Renal cortex interstitium (tissue), 11 donors: ENCODE measurements at regions not wholly inside any gene's neighbourhood (a gene's known extent, or its start where the extent isn't known, plus 50 kb on each side); places are given as distances from the start of the nearest gene placed in this dataset.
A peak's percentile ranks its signal among the peaks of the same experiment; 100 is the strongest.
"Not testable (repeated sequence)": the region's sequence is repeated elsewhere in the genome, so short reads cannot be mapped to it uniquely, and the experiment has no call there.

Source experiments
- DNase-seq, 11 donors: peaks; one replicate each; pipeline ENCODE4 v3.0.0-alpha.2; 2013; ENCODE audit warnings: low read depth in 9 of 11, low spot score in 4 of 11; ENCODE audit errors: extremely low read depth in 1 of 11

DNA sequence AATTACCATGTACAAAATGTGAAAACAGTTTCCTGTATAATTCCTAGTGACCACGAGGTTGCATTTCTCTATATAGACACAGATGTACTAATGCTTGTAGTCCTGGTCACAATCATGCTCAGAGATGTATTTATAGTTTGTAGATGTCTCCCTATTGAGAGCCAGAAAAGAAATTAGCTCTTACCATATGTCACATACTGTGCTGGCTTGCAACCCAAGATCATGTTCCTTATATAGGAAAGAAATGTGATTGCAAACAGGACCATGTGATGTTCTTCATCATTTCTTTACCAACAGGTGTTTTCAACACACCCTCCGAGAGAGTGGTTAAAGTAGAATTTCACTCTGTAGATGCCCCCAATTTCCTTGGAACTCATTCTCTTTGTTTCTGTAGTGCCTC is 369.4 kb downstream of the CBLN4 start:
- DNase-seq: no peak

DNA sequence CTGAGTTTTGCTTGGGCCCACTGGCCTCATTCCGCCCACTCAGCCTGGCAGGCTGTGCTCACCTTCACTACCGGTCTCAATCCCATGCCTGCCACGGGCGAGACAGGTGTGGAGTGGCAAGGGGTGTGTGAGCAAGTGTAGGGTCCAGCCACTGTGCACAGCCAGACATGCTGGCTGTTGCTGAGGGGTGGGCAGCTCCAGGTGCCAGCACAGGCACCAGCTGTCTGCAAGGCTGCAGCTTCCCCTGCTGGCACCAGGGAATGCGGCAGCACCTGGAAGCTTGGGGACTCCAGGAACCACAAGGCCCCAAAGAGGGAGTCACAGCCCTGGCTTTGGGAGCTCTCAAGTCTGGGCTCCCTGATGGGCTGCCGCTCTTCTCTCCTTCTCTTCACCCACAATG is 372.7 kb downstream of the CBLN4 start:
- DNase-seq: no peak

DNA sequence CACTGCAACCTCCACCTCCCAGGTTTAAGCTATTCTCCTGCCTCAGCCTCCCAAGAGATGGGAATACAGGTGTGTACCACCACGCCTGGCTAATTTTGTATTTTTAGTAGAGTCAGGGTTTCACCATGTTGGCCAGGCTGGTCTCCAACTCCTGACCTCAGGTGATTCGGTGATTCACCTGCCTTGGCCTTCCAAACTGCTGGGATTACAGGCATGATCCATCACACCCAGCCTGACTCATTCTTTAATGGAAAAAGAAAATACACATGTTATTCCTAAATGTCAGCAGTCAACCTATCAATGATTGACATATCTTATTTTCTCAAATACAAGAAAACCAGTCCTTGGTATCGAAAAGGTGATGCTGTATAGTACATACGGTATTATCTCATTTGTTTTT is 376.2 kb downstream of the CBLN4 start:
- DNase-seq: not testable (repeated sequence)

DNA sequence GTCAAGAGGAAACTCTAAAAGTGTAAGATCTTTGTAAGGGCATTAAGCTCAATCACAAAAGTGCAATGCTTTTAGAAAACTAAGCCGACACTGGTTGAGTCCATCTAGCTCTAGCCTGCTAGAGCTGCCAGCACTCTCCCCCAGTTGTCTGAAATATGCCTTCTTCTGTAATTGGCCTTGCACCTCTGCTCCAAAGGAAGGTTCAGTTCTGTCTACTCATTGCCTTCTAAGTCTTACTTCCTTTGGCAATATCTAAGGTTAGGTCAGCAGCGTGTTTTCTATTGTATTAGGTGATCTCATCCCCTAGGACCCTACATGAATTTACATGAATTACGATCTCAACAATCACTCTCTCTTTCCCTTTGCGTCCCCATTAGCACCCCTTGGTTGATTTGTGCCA is 378.6 kb downstream of the CBLN4 start:
- DNase-seq: no peak

DNA sequence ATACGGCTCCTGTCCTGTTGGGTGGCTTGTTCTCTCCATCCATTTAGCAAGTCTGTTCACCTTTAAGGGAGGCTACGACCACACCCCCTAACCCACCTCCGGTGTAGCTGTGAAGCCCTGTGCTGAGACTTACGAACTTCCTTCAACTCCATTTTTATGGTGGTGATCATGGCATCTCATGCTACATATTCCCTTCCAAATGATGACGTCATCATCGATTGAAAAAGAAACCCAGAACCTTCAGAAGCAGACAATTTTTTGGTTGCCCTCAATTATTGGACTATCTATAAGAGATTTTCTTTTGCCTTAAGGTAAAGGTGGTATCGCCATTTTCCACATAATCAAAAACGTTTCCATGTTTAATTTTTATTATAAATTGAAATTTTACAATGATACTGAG is 389.0 kb downstream of the CBLN4 start:
- DNase-seq: no peak

DNA sequence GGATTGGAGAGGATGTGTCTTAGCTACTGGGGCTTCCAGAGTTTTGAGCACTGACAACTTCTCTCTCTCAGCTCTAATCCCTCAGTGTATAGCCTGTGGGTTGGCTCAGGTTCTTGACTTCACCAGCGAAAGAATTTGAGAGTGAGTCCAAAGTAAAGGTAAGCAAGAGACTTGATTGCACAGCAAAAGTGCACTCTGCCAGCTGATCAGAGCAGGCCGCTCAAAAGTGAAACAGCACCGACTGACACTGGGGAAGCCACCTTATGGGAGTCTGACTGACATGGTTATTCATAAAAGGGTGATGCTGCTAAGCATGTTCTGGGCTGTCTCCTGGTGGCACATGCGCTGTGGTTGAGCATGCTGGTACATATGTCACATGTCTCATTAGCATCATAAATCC is 389.5 kb downstream of the CBLN4 start:
- no peak for DNase-seq

DNA sequence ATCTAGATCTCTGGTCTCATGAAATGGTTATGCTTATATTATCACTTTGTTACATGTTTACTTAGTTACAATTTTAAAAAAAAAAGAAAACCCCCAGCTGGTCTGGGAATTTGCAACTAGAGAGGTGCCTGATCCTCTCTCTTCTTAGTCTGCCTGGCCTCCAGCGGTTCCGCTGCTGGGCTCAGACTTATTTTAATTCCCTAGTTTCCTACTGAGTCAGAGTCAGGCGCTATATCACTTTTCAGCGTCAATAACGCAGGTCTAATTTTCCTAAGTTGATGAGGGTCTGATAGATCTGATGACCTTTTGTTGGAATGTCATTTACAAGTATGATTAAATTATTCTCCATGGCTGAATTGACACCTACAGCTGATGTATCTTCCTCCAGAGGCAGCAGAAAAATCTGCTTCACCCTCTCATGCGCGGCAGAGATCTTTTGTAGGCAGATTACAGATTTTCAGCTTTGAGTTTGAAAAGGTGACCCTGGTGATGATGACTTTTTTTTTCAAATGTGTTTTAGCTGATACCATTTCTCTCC is 391.0 kb downstream of the CBLN4 start:
- DNase-seq: no peak

DNA sequence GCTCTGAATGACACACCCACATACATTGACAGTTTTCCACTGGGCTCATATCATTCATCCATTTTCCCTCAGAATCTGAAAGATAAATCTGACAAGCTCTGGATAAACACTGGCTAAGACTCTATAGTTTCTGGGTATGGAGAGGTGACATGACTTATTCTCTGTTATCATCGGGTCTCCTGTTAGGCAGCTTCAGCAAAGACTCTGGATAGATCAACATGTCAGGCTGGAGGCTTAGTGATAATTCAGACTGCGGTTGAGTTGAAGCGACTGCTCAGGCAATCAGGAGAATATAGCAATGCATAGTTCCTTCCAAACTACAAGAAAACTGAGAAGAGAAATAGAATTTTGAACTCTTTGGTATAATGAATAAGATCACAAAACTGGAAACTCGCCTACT is 394.6 kb downstream of the CBLN4 start:
- DNase-seq: no peak

DNA sequence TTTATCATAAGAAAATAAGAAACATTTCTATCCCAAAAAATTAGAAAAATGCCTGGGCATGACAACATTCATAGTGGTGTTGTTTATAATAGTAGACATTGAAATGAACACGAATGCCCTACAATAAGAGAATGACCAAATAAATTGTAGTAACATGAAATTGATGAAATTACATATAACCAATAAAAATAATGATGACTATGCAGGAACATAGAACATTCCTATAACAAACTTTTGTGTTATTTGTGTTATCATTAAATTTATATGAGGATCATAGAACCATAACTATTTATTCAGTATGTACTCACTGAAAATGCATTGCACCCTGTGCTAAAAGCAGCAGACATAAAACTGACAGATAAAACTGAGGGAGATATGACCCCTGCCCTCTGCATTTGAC is 399.7 kb downstream of the CBLN4 start:
- DNase-seq: no peak

DNA sequence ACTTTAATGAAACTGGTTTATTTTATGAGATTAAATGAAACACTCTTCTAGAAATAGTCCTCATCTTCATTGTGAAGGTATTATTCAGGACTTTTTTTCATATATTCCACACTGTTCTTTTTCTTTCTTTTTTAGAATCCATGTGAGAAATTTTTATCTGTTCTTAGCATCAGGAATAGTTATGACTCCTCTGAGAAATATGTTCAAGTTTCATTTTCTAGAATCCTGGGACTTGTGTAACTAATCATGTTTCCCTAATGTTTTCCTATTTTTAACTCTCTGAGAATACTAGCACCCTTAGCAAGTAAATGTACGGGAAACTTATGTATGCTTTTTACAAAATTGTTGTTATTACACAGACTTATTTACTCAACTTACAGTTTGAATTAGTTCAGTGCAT is 407.8 kb downstream of the CBLN4 start:
- no peak for DNase-seq

DNA sequence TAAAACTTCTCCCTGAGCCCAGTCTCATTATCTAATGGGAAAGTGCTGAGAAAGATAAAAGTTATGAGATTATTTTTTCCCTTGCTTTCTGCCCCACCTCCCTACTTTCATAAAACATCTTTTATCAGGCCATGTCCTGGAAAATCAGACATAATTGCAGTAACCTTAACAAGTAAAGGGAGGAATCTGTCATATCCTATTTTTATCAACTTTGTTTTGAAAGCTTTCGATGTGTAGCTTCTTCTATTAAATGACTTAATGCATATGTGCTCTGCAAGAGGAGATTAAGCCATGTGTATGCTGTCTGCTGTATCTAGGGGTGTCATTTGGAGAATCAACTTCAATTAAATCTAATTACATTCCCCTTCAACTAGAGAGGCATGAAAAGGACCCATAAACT is 408.9 kb downstream of the CBLN4 start:
- no peak for DNase-seq

DNA sequence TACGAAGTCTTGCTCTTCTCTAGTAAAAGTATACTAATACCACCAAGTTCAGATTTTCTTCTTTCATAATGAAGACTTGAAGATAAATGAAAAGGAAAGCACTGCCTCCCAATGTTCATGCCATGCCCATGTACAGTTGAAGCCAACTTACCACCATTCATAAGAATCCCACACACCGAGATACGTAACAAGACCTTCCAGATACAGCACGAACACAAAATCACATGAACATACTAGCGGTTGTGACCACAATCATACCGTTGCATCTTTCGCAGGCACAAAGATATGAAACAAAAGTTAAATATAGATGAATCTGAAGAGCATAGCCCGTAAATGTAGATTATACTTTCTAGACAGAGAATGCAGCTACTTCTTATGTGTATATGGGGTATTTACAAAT is 412.5 kb downstream of the CBLN4 start:
- no peak for DNase-seq

DNA sequence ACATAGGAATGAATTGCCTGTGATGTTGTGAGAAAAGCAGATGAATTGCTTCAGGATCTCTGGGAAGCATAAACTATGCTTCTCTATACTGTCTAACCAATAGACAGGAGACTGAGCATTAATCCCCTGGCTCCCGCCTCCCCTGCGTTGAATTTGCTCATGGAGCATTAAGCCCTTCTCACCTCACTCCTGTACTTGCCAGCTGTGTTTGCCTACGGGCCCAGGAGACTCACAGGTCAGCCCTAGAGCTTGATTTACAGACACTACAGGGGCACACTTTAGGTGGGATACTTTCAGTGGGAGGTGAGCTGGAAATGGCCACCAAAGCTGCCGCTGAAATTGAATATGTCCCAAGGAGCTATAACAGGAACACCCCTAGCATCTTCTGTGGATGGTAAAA is 418.7 kb downstream of the CBLN4 start:
- peak in 10 of 11 donors; percentile 11 to 64 (median 40) for DNase-seq

DNA sequence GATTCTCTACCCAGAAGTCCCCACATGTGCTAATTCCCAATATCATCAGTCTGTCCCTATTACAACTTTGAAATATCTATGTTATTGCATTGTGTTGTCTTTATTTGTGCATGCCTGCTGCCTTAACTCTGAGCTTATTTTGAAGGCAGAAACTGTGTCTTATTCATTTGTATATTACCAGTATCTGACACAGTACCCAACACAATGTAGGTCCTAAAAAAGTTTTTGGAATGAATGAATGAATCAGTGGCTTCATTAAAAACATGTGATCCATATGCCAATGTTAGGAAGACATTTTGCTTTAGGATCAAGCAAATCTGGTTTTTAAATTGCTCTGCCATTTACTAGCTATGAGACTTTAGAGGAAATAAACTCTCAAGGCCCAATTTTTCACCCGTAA is 420.4 kb downstream of the CBLN4 start:
- no peak for DNase-seq

DNA sequence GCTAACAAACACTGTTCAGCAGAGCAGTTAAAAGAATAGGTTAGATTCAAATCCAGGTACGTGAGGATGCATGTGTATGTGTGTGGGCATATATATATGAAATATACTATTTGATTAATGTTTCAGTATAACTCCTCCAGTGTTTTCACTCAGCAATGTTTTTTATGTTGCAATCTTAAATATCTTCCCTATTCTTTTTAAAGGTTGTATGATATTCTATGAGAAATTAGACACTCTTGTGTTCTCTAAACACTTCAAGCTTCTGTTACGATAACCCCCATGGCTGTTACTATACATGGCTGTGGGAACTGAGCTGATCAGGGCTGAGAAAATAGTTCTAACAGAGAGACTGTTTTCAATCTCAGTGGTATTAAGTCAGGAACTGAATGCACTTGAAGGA is 421.0 kb downstream of the CBLN4 start:
- DNase-seq: no peak

DNA sequence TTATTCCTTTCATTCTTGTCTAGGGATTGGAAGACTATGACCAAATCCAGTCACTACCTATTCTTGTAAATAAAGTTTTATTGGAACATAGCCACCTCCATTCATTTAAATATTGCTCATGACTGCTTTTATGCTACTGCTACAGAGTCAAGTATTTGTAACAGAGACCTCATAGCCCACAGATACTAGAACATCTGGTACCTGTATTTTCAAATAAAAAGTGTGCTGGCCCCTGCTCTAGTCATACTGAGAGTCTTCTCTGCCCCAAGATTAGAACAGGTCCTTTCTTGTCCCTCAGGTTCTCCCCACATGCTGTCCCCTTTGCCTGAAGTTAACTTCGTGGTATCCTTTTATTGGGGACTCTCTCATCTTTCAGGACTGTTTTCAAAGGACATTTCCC is 422.3 kb downstream of the CBLN4 start:
- no peak for DNase-seq

DNA sequence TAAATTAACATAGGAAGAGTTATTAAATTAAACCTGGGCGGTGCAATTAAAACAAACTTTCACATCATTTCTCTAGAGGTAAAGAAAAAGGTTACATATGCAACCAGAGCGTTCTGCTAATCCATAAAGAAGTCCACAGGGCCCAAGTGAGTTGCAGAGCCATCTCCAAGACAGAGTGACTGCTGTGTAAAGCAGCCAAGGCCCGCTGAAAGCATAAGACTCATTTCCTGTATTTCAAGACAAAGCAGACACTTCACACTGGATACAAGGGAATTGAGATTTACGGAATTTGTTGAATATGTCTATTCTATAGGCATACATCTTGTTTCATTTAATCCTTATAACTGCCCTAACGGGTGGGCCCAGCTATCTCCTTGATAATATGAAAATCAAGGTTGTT is 422.8 kb downstream of the CBLN4 start:
- DNase-seq: no peak

DNA sequence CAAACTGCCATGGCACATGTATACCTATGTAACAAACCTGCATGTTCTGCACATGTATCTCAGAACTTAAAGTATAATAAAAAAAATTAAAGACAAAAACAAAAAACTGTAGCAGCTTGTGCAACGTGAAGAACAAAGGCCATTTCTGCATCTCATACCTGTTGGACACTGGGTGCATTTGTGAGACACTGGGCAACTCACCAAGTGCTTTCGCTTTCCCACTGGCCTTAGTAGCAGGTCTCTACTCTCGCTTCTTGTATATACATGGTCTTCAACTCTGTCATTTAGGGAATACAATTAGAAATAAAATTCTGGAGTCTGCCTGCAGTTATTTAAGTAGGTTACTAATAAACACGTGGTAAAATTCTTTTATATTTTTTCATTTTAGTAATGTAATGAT is 423.8 kb downstream of the CBLN4 start:
- DNase-seq: no peak

DNA sequence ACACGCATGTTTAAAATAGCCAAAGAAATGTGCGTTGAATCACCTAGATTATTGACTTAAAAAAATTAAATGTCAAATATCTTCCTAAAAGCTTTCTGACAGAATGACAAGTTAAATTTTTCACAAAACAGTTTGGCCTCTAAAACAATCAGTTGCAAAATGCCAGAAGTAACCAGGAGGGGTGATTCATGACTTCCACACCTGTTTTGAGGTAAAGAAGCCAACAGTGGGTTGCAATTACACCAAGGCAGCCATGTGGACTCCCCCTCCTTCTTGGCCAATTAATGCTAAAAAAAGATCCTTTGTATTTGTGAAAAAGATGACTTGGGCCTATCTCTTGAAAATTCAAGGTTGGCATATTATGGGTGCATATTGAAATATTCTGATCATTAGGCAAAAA is 424.8 kb downstream of the CBLN4 start:
- no peak for DNase-seq

DNA sequence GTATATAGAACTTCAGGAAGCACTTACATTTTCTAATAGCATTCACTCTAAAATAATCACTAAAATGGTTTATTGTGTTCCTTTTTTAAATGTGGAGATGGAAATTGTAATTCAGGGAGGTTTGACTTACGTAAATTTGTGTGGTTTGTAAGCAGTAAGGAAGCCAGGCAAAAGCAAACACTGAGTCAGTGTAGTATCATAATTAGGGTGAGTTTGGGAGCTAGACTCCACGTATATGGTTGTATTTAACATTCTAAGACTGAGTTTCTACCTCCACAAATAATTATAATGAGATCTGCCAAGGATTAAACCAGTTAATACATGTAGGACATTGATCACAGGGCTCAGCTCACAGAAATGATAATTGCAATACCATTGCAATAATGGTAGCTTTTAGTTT is 425.5 kb downstream of the CBLN4 start:
- no peak for DNase-seq

DNA sequence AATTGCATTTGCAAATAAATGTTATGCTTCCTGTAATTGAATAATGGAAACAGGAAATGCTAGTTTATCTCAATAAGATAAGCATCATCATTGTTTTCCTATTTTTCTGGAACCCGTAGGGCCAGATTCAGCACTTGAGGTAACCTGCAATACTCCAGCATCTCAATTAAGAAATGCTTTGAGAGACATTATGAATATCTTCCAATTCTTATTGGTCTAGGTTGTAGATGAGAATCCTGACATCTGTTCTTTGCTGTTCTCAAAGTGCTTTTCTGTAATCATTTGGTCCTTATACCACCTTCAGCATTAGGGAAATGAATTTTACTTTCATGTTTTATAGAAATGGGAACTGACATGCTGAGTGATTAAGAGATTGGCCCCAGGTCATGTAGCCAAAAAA is 428.3 kb downstream of the CBLN4 start:
- no peak for DNase-seq

DNA sequence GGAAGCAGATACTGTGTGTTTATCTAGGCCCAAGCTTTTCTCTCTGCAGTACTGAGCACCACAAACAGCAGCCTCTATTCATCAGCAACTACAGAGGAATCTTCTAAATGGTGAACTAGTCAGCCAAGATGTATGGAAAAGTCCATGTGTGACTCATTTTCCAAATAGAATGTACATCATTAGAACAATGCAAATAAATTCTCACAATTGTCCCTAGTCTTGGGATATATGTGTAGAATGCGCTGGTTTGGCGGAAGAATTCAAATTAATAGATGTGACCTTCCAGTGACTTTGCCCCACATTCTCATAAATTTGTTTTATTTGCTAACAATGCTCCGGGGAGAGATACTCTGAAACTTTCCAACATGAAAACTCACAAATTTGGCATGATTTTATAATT is 436.2 kb downstream of the CBLN4 start:
- DNase-seq: peak in 10 of 11 donors; percentile 39 to 67 (median 51)
